IMR-90 (cell line): ENCODE measurements at regions not wholly inside any gene's neighbourhood (a gene's known extent, or its start where the extent isn't known, plus 50 kb on each side); places are given as distances from the start of the nearest gene placed in this dataset.

Source experiments
- BHLHE40 ChIP-seq: fragments of 150-350 bp; IDR thresholded peaks from 2 replicates; pipeline ENCODE4 v1.6.1; 2016; ENCODE audit warnings: mild to moderate bottlenecking, low read depth, low read length
- FOS ChIP-seq: fragments of 150-350 bp; IDR thresholded peaks from 2 replicates; pipeline ENCODE4 v1.6.1; 2016; ENCODE audit warnings: low read depth, low read length
- MAZ ChIP-seq: IDR thresholded peaks from 2 replicates; pipeline ENCODE4 v1.6.1; 2012; ENCODE audit warnings: low read depth, mild to moderate bottlenecking, low read length, improper control_type of control experiment, moderate library complexity, borderline replicate concordance
- POLR2A ChIP-seq: IDR thresholded peaks from 2 replicates; pipeline ENCODE4 v1.6.1; 2012; ENCODE audit warnings: mild to moderate bottlenecking, low read depth, low read length
- RAD21 ChIP-seq: IDR thresholded peaks from 2 replicates; pipeline ENCODE4 v1.6.1; 2012; ENCODE audit warnings: low read length, improper control_type of control experiment
- RCOR1 ChIP-seq: IDR thresholded peaks from 2 replicates; pipeline ENCODE4 v1.6.1; 2012; ENCODE audit warnings: mild to moderate bottlenecking, low read length, improper control_type of control experiment; ENCODE audit not compliant: insufficient replicate concordance
- RFX5 ChIP-seq: IDR thresholded peaks from 2 replicates; pipeline ENCODE4 v1.8.0; 2012; ENCODE audit warnings: low read depth, mild to moderate bottlenecking, low read length, moderate library complexity
- SMC3 ChIP-seq: fragments of 150-350 bp; IDR thresholded peaks from 2 replicates; pipeline ENCODE4 v1.6.1; 2016; ENCODE audit warnings: low read depth, mild to moderate bottlenecking, antibody characterized with exemption, low read length, moderate library complexity
- TF ChIP-seq, protein P1 (sequence below): fragments of 150-350 bp; IDR thresholded peaks from 2 replicates; pipeline ENCODE4 v1.6.1; 2017; ENCODE audit warnings: mild to moderate bottlenecking, antibody characterized with exemption, low read length, low read depth
- TF ChIP-seq, protein P2 (sequence below): conservative IDR thresholded peaks from 2 replicates; pipeline ENCODE4 v1.5.1; 2012; ENCODE audit warnings: mild to moderate bottlenecking, low read depth, low read length, improper control_type of control experiment
- TF ChIP-seq, protein P3 (sequence below): fragments of 150-350 bp; IDR thresholded peaks from 2 replicates; pipeline ENCODE4 v1.6.1; 2016; ENCODE audit warnings: low read depth, mild to moderate bottlenecking, low read length, moderate library complexity, borderline replicate concordance

DNA sequence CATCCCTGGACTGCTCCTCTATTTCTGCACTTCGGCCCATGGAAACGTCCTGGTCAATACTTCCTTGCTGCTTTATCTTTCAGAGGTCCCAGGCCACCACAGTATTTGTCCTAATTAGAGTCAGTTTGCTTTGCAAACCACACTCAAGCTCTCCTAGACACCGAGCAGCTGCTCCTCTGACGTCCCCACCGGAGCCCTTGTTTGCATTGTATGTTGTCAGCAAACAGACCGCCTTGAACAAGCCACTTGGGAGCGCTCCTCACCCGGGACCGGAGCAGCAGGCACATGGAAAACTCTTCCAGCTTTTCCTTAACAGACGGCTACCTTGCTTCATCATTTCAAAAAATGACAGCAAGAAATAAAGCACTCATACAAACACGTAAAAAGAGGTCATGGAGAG lies 51.5 kb upstream of the GTF3A start:
- no peak for TF ChIP-seq FOS
- TF ChIP-seq, protein P1, sequence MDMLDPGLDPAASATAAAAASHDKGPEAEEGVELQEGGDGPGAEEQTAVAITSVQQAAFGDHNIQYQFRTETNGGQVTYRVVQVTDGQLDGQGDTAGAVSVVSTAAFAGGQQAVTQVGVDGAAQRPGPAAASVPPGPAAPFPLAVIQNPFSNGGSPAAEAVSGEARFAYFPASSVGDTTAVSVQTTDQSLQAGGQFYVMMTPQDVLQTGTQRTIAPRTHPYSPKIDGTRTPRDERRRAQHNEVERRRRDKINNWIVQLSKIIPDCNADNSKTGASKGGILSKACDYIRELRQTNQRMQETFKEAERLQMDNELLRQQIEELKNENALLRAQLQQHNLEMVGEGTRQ = no peak
- TF ChIP-seq RAD21 = no peak
- no peak for TF ChIP-seq POLR2A
- TF ChIP-seq, protein P2, sequence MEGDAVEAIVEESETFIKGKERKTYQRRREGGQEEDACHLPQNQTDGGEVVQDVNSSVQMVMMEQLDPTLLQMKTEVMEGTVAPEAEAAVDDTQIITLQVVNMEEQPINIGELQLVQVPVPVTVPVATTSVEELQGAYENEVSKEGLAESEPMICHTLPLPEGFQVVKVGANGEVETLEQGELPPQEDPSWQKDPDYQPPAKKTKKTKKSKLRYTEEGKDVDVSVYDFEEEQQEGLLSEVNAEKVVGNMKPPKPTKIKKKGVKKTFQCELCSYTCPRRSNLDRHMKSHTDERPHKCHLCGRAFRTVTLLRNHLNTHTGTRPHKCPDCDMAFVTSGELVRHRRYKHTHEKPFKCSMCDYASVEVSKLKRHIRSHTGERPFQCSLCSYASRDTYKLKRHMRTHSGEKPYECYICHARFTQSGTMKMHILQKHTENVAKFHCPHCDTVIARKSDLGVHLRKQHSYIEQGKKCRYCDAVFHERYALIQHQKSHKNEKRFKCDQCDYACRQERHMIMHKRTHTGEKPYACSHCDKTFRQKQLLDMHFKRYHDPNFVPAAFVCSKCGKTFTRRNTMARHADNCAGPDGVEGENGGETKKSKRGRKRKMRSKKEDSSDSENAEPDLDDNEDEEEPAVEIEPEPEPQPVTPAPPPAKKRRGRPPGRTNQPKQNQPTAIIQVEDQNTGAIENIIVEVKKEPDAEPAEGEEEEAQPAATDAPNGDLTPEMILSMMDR = no peak
- TF ChIP-seq BHLHE40 = no peak
- TF ChIP-seq RFX5 = no peak
- TF ChIP-seq MAZ = no peak
- TF ChIP-seq RCOR1 = no peak
- TF ChIP-seq SMC3 = no peak
- TF ChIP-seq, protein P3, sequence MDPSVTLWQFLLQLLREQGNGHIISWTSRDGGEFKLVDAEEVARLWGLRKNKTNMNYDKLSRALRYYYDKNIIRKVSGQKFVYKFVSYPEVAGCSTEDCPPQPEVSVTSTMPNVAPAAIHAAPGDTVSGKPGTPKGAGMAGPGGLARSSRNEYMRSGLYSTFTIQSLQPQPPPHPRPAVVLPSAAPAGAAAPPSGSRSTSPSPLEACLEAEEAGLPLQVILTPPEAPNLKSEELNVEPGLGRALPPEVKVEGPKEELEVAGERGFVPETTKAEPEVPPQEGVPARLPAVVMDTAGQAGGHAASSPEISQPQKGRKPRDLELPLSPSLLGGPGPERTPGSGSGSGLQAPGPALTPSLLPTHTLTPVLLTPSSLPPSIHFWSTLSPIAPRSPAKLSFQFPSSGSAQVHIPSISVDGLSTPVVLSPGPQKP = no peak
